Peyer's patch (tissue), 4 donors: ENCODE measurements at regions not wholly inside any gene's neighbourhood (a gene's known extent, or its start where the extent isn't known, plus 50 kb on each side); places are given as distances from the start of the nearest gene placed in this dataset.
"Not testable (repeated sequence)": the region's sequence is repeated elsewhere in the genome, so short reads cannot be mapped to it uniquely, and the experiment has no call there.

Experiments used
- CTCF ChIP-seq, 6 experiments: fragments of 450-650 bp in 4 of 6; fragments of 200-600 bp in 2 of 6; sonication (generic) in 1 of 6; IDR thresholded peaks; one replicate each; pipeline ENCODE4 v1.5.1; 2017 to 2019; ENCODE audit warnings: antibody characterized with exemption in 6 of 6, mild to moderate bottlenecking in 3 of 6, moderate library complexity in 1 of 6
- POLR2A ChIP-seq, 2 donors: fragments of 450-650 bp; IDR thresholded peaks; one replicate each; pipeline ENCODE4 v1.5.1; 2017; ENCODE audit warnings: antibody characterized with exemption in 2 of 2, mild to moderate bottlenecking in 2 of 2, moderate library complexity in 2 of 2

GRCh38 chr1:148377045-148377444 lies 106.1 kb downstream of the PPIAL4G start:
- not testable (repeated sequence) for TF ChIP-seq POLR2A, CTCF (IDR thresholded peaks at IDR 0.05)
